GM23338 (cell line): ENCODE measurements at regions not wholly inside any gene's neighbourhood (a gene's known extent, or its start where the extent isn't known, plus 50 kb on each side); places are given as distances from the start of the nearest gene placed in this dataset.

ENCODE experiments used
- ATAC-seq: fragments of 200-7000 bp; cut with Tn5 transposase; 3 replicates; pipeline ENCODE4 v1.9.1; 2020
- DNase-seq: peaks from one replicate; pipeline ENCODE4 v3.0.0-alpha.2; 2015; ENCODE audit warnings: low spot score
- H2AFZ ChIP-seq: fragments of 200-600 bp; sonication (generic); 2 replicates; pipeline ENCODE4 v1.8.0; 2016; ENCODE audit warnings: antibody characterized with exemption, mild to moderate bottlenecking, moderate library complexity
- H3F3A ChIP-seq: fragments of 200-600 bp; sonication (generic); replicated peaks from 2 replicates; pipeline ENCODE4 v1.8.0; 2017; ENCODE audit warnings: antibody characterized with exemption, mixed run types, low read depth
- H3K27ac ChIP-seq: fragments of 200-600 bp; sonication (generic); 2 replicates; pipeline ENCODE4 v1.6.1; 2016; ENCODE audit warnings: low read depth
- H3K27me3 ChIP-seq: fragments of 200-600 bp; sonication (generic); 2 replicates; pipeline ENCODE4 v1.8.0; 2016; ENCODE audit warnings: mild to moderate bottlenecking, mixed run types, moderate library complexity; ENCODE audit not compliant: insufficient read depth
- H3K36me3 ChIP-seq: fragments of 200-600 bp; sonication (generic); 2 replicates; pipeline ENCODE4 v1.8.0; 2016; ENCODE audit warnings: mild to moderate bottlenecking; ENCODE audit not compliant: insufficient read depth
- H3K4me1 ChIP-seq: fragments of 200-600 bp; sonication (generic); 2 replicates; pipeline ENCODE4 v1.8.0; 2016; ENCODE audit warnings: mild to moderate bottlenecking, moderate library complexity; ENCODE audit not compliant: insufficient read depth
- H3K4me2 ChIP-seq: fragments of 200-600 bp; sonication (generic); 2 replicates; pipeline ENCODE4 v1.7.1; 2017; ENCODE audit warnings: mixed run types
- H3K4me3 ChIP-seq: fragments of 200-600 bp; sonication (generic); 2 replicates; pipeline ENCODE4 v1.6.1; 2016; ENCODE audit warnings: mixed run types
- H3K79me2 ChIP-seq: fragments of 200-600 bp; sonication (generic); replicated peaks from 2 replicates; pipeline ENCODE4 v1.8.0; 2017; ENCODE audit warnings: mild to moderate bottlenecking; ENCODE audit not compliant: insufficient read depth
- H3K9me2 ChIP-seq: fragments of 200-600 bp; sonication (generic); 2 replicates; pipeline ENCODE4 v1.8.0; 2017; ENCODE audit not compliant: insufficient read depth
- H4K20me1 ChIP-seq: fragments of 200-600 bp; sonication (generic); replicated peaks from 2 replicates; pipeline ENCODE4 v1.8.0; 2017; ENCODE audit warnings: mild to moderate bottlenecking; ENCODE audit not compliant: insufficient read depth
- H3K27ac Mint-ChIP-seq: 2 replicates; pipeline ENCODE4 v1.8.0; 2020; ENCODE audit warnings: inconsistent platforms, mild to moderate bottlenecking, moderate library complexity, mixed read lengths
- H3K27me3 Mint-ChIP-seq: 3 replicates; pipeline ENCODE4 v1.8.0; 2022; ENCODE audit warnings: low read depth, mild to moderate bottlenecking, moderate library complexity, mixed read lengths, inconsistent platforms; ENCODE audit not compliant: insufficient read depth, poor library complexity
- H3K36me3 Mint-ChIP-seq: 3 replicates; pipeline ENCODE4 v1.8.0; 2021; ENCODE audit warnings: low read depth, mild to moderate bottlenecking, inconsistent platforms, moderate library complexity, mixed read lengths
- H3K4me1 Mint-ChIP-seq: 3 replicates; pipeline ENCODE4 v1.8.0; 2020; ENCODE audit warnings: mild to moderate bottlenecking, inconsistent platforms, mixed read lengths
- H3K4me3 Mint-ChIP-seq: 3 replicates; pipeline ENCODE4 v1.8.0; 2021; ENCODE audit warnings: moderate library complexity, mild to moderate bottlenecking, inconsistent platforms, mixed read lengths
- H3K9me3 Mint-ChIP-seq: 3 replicates; pipeline ENCODE4 v1.8.0; 2020; ENCODE audit warnings: moderate library complexity, mild to moderate bottlenecking, inconsistent platforms, mixed read lengths
- EZH2phosphoT487 ChIP-seq: fragments of 200-600 bp; sonication (generic); IDR thresholded peaks from one replicate; pipeline ENCODE4 v1.8.1; 2018; ENCODE audit warnings: antibody characterized with exemption; ENCODE audit not compliant: unreplicated experiment
- JUNB ChIP-seq: IDR thresholded peaks from one replicate; pipeline ENCODE4 v1.6.1; 2016; ENCODE audit warnings: antibody characterized with exemption; ENCODE audit not compliant: unreplicated experiment
- NANOG ChIP-seq: IDR thresholded peaks from 2 replicates; pipeline ENCODE4 v1.6.1; 2016; ENCODE audit warnings: antibody characterized with exemption, borderline replicate concordance
- STAT1 ChIP-seq: IDR thresholded peaks from one replicate; pipeline ENCODE4 v1.6.1; 2016; ENCODE audit warnings: antibody characterized with exemption; ENCODE audit not compliant: unreplicated experiment
- ZNF114 ChIP-seq: fragments of 250-450 bp; sonication (Bioruptor Pico); IDR thresholded peaks from 2 replicates; pipeline ENCODE4 v1.5.0; 2020; ENCODE audit warnings: mild to moderate bottlenecking, moderate library complexity
- ZNF331 ChIP-seq: fragments of 250-450 bp; sonication (Bioruptor Pico); IDR thresholded peaks from 2 replicates; pipeline ENCODE4 v1.5.0; 2020; ENCODE audit warnings: low read depth, mild to moderate bottlenecking, moderate library complexity
- TF ChIP-seq, protein P1 (sequence below), 2 experiments: fragments of 200-600 bp in 1 of 2; sonication (generic) in 1 of 2; conservative IDR thresholded peaks; 2 replicates each; pipeline versions ENCODE4 v1.5.1 to v1.6.1; 2016 to 2017; ENCODE audit warnings: antibody characterized with exemption in 2 of 2, low read depth in 2 of 2, mild to moderate bottlenecking in 2 of 2, moderate library complexity in 1 of 2
- TF ChIP-seq, protein P2 (sequence below): fragments of 250-450 bp; sonication (Bioruptor Pico); IDR thresholded peaks from 2 replicates; pipeline ENCODE4 v1.5.0; 2020; ENCODE audit warnings: mild to moderate bottlenecking, moderate library complexity

DNA sequence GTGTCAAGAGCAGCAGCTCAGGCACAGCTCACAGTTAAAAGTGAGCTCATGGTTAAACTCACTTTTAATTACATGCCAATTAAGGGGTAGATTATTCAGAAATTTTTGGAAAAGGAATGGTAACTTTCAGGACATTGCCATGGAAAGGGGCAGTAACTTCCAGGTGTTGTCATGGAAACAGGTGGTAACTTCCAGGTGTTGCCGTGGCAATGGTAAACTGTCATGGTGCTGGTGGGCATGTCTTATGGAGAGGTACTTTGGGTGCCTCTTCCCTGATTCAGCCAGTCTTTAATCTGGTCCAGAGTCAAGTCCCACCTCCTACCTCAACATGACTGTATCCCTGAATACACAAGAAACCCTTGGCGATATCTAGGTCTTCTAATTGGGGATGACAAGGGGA lies 223.2 kb upstream of the TAS2R1 start (continued):
- TF ChIP-seq, protein P1, sequence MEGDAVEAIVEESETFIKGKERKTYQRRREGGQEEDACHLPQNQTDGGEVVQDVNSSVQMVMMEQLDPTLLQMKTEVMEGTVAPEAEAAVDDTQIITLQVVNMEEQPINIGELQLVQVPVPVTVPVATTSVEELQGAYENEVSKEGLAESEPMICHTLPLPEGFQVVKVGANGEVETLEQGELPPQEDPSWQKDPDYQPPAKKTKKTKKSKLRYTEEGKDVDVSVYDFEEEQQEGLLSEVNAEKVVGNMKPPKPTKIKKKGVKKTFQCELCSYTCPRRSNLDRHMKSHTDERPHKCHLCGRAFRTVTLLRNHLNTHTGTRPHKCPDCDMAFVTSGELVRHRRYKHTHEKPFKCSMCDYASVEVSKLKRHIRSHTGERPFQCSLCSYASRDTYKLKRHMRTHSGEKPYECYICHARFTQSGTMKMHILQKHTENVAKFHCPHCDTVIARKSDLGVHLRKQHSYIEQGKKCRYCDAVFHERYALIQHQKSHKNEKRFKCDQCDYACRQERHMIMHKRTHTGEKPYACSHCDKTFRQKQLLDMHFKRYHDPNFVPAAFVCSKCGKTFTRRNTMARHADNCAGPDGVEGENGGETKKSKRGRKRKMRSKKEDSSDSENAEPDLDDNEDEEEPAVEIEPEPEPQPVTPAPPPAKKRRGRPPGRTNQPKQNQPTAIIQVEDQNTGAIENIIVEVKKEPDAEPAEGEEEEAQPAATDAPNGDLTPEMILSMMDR (conservative IDR thresholded peaks at IDR 0.05; ENCODE audit: low read depth in 2 of 2): no peak
- TF ChIP-seq STAT1 (no peak), ZNF331 (no peak), ZNF114 (no peak)

GRCh38 chr5:9852671-9853070 lies 222.5 kb upstream of the TAS2R1 start:
- Histone ChIP-seq H3K9me2 (peaks cover 17% of the 10 kb centered on the region), H3K4me3 (no peak overlapping the region), H3K27me3 (no peaks in the 10 kb centered on the region), H2AFZ (no peak overlapping the region), H3K4me1 (no peaks in the 10 kb centered on the region), H3K79me2 (no peaks in the 10 kb centered on the region), H4K20me1 (no peaks in the 10 kb centered on the region), H3F3A (no peaks in the 10 kb centered on the region), H3K27ac (no peak overlapping the region), H3K36me3 (no peaks in the 10 kb centered on the region), H3K4me2 (no peak overlapping the region)
- TF ChIP-seq JUNB (no peak), ZNF114 (no peak), EZH2phosphoT487 (no peak), NANOG (no peak), ZNF331 (no peak)
- TF ChIP-seq, protein P2, sequence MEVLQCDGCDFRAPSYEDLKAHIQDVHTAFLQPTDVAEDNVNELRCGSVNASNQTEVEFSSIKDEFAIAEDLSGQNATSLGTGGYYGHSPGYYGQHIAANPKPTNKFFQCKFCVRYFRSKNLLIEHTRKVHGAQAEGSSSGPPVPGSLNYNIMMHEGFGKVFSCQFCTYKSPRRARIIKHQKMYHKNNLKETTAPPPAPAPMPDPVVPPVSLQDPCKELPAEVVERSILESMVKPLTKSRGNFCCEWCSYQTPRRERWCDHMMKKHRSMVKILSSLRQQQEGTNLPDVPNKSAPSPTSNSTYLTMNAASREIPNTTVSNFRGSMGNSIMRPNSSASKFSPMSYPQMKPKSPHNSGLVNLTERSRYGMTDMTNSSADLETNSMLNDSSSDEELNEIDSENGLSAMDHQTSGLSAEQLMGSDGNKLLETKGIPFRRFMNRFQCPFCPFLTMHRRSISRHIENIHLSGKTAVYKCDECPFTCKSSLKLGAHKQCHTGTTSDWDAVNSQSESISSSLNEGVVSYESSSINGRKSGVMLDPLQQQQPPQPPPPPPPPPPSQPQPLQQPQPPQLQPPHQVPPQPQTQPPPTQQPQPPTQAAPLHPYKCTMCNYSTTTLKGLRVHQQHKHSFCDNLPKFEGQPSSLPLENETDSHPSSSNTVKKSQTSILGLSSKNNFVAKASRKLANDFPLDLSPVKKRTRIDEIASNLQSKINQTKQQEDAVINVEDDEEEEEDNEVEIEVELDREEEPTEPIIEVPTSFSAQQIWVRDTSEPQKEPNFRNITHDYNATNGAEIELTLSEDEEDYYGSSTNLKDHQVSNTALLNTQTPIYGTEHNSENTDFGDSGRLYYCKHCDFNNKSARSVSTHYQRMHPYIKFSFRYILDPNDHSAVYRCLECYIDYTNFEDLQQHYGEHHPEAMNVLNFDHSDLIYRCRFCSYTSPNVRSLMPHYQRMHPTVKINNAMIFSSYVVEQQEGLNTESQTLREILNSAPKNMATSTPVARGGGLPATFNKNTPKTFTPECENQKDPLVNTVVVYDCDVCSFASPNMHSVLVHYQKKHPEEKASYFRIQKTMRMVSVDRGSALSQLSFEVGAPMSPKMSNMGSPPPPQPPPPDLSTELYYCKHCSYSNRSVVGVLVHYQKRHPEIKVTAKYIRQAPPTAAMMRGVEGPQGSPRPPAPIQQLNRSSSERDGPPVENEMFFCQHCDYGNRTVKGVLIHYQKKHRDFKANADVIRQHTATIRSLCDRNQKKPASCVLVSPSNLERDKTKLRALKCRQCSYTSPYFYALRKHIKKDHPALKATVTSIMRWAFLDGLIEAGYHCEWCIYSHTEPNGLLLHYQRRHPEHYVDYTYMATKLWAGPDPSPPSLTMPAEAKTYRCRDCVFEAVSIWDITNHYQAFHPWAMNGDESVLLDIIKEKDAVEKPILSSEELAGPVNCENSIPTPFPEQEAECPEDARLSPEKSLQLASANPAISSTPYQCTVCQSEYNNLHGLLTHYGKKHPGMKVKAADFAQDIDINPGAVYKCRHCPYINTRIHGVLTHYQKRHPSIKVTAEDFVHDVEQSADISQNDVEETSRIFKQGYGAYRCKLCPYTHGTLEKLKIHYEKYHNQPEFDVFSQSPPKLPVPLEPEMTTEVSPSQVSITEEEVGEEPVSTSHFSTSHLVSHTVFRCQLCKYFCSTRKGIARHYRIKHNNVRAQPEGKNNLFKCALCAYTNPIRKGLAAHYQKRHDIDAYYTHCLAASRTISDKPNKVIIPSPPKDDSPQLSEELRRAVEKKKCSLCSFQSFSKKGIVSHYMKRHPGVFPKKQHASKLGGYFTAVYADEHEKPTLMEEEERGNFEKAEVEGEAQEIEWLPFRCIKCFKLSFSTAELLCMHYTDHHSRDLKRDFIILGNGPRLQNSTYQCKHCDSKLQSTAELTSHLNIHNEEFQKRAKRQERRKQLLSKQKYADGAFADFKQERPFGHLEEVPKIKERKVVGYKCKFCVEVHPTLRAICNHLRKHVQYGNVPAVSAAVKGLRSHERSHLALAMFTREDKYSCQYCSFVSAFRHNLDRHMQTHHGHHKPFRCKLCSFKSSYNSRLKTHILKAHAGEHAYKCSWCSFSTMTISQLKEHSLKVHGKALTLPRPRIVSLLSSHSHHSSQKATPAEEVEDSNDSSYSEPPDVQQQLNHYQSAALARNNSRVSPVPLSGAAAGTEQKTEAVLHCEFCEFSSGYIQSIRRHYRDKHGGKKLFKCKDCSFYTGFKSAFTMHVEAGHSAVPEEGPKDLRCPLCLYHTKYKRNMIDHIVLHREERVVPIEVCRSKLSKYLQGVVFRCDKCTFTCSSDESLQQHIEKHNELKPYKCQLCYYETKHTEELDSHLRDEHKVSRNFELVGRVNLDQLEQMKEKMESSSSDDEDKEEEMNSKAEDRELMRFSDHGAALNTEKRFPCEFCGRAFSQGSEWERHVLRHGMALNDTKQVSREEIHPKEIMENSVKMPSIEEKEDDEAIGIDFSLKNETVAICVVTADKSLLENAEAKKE (CRISPR knock-in tag): no peak
- TF ChIP-seq, protein P1 (conservative IDR thresholded peaks at IDR 0.05; ENCODE audit: low read depth in 2 of 2): no peak
- no peaks in the 10 kb centered on the region for H3K4me1 Mint-ChIP-seq
- no peaks in the 10 kb centered on the region for H3K9me3 Mint-ChIP-seq
- H3K27me3 Mint-ChIP-seq: peaks cover 2% of the 10 kb centered on the region
- DNase-seq (no peak), ATAC-seq (no peak)
- no peak overlapping the region for H3K27ac Mint-ChIP-seq
- no peaks in the 10 kb centered on the region for H3K36me3 Mint-ChIP-seq
- no peak overlapping the region for H3K4me3 Mint-ChIP-seq
